K562 (cell line): ENCODE measurements at regions not wholly inside any gene's neighbourhood (a gene's known extent, or its start where the extent isn't known, plus 50 kb on each side); places are given as distances from the start of the nearest gene placed in this dataset.

Source experiments
- FOXA3 ChIP-seq, 2 experiments: fragments of 450-650 bp in 1 of 2; sonication (generic) in 1 of 2; formaldehyde crosslinking; IDR thresholded peaks in 1 of 2; conservative IDR thresholded peaks in 1 of 2; 2 replicates each; pipeline versions ENCODE4 v1.4.0 to v1.8.0; 2020 to 2022; ENCODE audit warnings: mild to moderate bottlenecking in 2 of 2, missing genetic modification reagents in 1 of 2
- POLR2AphosphoS5 ChIP-seq: IDR thresholded peaks from 2 replicates; pipeline ENCODE4 v1.6.1; 2011; ENCODE audit warnings: mild to moderate bottlenecking, low read depth, low read length, moderate library complexity; ENCODE audit not compliant: control insufficient read depth, insufficient read depth
- POLR2B ChIP-seq: fragments of 450-650 bp; IDR thresholded peaks from 2 replicates; pipeline ENCODE4 v1.6.1; 2018; ENCODE audit warnings: low read depth; ENCODE audit not compliant: partially characterized antibody
- ZKSCAN8 ChIP-seq: fragments of 200-800 bp; sonication (Bioruptor generic); IDR thresholded peaks from 2 replicates; pipeline ENCODE4 v1.6.1; 2016; ENCODE audit warnings: missing genetic modification characterization, missing compliant biosample characterization
- TF ChIP-seq, protein P1 (sequence below): fragments of 450-650 bp; IDR thresholded peaks from 2 replicates; pipeline ENCODE4 v1.6.1; 2016; ENCODE audit warnings: mild to moderate bottlenecking, moderate library complexity

DNA sequence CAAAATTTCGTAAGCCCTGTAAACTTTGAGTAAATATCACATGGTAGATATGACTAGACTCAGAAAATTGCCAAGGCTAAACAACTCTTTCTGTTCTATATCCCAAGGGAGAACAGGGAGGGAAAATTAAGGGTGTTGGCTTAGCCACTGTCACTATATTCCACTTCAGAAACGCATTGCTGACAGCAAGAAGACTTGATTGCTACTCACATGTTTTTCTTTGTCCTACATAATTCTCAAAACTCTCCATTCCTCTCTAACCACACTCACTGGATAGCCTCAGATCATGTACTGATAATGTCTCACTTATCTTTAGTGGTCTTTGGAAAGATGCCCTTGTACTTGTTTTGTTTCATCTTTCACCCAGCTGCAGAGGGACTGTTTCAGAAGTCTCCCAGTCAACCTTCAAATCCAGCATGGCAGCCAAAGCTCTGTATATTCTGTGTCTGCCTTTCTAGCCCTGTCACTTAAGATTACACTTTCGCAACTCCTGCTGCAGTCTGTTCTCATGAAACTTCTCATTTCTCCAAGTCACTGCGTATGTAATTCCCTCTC, 582.4 kb upstream of the FZD8 start (continued):
- TF ChIP-seq, protein P1, sequence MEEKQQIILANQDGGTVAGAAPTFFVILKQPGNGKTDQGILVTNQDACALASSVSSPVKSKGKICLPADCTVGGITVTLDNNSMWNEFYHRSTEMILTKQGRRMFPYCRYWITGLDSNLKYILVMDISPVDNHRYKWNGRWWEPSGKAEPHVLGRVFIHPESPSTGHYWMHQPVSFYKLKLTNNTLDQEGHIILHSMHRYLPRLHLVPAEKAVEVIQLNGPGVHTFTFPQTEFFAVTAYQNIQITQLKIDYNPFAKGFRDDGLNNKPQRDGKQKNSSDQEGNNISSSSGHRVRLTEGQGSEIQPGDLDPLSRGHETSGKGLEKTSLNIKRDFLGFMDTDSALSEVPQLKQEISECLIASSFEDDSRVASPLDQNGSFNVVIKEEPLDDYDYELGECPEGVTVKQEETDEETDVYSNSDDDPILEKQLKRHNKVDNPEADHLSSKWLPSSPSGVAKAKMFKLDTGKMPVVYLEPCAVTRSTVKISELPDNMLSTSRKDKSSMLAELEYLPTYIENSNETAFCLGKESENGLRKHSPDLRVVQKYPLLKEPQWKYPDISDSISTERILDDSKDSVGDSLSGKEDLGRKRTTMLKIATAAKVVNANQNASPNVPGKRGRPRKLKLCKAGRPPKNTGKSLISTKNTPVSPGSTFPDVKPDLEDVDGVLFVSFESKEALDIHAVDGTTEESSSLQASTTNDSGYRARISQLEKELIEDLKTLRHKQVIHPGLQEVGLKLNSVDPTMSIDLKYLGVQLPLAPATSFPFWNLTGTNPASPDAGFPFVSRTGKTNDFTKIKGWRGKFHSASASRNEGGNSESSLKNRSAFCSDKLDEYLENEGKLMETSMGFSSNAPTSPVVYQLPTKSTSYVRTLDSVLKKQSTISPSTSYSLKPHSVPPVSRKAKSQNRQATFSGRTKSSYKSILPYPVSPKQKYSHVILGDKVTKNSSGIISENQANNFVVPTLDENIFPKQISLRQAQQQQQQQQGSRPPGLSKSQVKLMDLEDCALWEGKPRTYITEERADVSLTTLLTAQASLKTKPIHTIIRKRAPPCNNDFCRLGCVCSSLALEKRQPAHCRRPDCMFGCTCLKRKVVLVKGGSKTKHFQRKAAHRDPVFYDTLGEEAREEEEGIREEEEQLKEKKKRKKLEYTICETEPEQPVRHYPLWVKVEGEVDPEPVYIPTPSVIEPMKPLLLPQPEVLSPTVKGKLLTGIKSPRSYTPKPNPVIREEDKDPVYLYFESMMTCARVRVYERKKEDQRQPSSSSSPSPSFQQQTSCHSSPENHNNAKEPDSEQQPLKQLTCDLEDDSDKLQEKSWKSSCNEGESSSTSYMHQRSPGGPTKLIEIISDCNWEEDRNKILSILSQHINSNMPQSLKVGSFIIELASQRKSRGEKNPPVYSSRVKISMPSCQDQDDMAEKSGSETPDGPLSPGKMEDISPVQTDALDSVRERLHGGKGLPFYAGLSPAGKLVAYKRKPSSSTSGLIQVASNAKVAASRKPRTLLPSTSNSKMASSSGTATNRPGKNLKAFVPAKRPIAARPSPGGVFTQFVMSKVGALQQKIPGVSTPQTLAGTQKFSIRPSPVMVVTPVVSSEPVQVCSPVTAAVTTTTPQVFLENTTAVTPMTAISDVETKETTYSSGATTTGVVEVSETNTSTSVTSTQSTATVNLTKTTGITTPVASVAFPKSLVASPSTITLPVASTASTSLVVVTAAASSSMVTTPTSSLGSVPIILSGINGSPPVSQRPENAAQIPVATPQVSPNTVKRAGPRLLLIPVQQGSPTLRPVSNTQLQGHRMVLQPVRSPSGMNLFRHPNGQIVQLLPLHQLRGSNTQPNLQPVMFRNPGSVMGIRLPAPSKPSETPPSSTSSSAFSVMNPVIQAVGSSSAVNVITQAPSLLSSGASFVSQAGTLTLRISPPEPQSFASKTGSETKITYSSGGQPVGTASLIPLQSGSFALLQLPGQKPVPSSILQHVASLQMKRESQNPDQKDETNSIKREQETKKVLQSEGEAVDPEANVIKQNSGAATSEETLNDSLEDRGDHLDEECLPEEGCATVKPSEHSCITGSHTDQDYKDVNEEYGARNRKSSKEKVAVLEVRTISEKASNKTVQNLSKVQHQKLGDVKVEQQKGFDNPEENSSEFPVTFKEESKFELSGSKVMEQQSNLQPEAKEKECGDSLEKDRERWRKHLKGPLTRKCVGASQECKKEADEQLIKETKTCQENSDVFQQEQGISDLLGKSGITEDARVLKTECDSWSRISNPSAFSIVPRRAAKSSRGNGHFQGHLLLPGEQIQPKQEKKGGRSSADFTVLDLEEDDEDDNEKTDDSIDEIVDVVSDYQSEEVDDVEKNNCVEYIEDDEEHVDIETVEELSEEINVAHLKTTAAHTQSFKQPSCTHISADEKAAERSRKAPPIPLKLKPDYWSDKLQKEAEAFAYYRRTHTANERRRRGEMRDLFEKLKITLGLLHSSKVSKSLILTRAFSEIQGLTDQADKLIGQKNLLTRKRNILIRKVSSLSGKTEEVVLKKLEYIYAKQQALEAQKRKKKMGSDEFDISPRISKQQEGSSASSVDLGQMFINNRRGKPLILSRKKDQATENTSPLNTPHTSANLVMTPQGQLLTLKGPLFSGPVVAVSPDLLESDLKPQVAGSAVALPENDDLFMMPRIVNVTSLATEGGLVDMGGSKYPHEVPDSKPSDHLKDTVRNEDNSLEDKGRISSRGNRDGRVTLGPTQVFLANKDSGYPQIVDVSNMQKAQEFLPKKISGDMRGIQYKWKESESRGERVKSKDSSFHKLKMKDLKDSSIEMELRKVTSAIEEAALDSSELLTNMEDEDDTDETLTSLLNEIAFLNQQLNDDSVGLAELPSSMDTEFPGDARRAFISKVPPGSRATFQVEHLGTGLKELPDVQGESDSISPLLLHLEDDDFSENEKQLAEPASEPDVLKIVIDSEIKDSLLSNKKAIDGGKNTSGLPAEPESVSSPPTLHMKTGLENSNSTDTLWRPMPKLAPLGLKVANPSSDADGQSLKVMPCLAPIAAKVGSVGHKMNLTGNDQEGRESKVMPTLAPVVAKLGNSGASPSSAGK: no peak
- TF ChIP-seq POLR2B: no peak
- no peak for TF ChIP-seq POLR2AphosphoS5
- no peak for TF ChIP-seq FOXA3 (CRISPR knock-in tag; conservative IDR thresholded peaks at IDR 0.05 in 1 of 2, IDR thresholded peaks at IDR 0.05 in 1 of 2)
- no peak for TF ChIP-seq ZKSCAN8 (CRISPR knock-in tag)
